ENCODE measurements at regions not wholly inside any gene's neighbourhood (a gene's known extent, or its start where the extent isn't known, plus 50 kb on each side); places are given as distances from the start of the nearest gene placed in this dataset.

DNA sequence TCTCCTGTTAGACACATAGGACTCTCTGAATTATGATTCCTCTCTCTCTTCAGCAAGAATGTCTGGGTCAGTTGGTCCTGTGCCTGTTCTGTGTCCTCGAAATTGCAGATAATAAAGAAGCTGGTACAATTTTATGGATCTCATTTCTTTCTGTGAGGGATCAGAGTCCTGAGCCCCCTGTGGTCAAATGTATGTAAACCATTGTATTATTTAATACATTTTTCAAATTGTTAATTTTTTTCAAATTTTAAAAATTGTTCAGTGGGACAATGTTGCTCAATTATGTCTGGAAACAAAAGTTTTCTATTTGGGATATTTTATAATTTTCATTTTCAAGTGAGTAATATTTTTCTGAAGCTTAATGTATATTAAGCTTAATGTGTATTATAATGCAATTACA, 513.5 kb downstream of the CCER1 start:
- H3K9me3 ChIP-seq (ENCODE audit: control insufficient read depth, insufficient read depth, low read depth, low read length): no peaks in the 10 kb centered on the region
- no peaks in the 10 kb centered on the region for H3K79me2 ChIP-seq (ENCODE audit: control insufficient read depth, insufficient read depth, low read length)
- no peak overlapping the region for H2AFZ ChIP-seq (ENCODE audit: low read length)
- no peak for DNase-seq (ENCODE audit: low read depth in 2 of 2)
- no peak overlapping the region for H3K27ac ChIP-seq (ENCODE audit: insufficient read depth, low read length)
- no peak overlapping the region for H3K4me3 ChIP-seq (replicated peaks in 1 of 4; ENCODE audit: control extremely low read depth in 1 of 4, insufficient read depth in 1 of 4, low read depth in 3 of 4, low read length in 4 of 4)
- TF ChIP-seq, protein P1, sequence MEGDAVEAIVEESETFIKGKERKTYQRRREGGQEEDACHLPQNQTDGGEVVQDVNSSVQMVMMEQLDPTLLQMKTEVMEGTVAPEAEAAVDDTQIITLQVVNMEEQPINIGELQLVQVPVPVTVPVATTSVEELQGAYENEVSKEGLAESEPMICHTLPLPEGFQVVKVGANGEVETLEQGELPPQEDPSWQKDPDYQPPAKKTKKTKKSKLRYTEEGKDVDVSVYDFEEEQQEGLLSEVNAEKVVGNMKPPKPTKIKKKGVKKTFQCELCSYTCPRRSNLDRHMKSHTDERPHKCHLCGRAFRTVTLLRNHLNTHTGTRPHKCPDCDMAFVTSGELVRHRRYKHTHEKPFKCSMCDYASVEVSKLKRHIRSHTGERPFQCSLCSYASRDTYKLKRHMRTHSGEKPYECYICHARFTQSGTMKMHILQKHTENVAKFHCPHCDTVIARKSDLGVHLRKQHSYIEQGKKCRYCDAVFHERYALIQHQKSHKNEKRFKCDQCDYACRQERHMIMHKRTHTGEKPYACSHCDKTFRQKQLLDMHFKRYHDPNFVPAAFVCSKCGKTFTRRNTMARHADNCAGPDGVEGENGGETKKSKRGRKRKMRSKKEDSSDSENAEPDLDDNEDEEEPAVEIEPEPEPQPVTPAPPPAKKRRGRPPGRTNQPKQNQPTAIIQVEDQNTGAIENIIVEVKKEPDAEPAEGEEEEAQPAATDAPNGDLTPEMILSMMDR (conservative IDR thresholded peaks at IDR 0.05 in 1 of 2, IDR thresholded peaks at IDR 0.05 in 1 of 2; ENCODE audit: low read depth in 1 of 2, low read length in 2 of 2): no peak
- no peak for TF ChIP-seq EZH2 (IDR thresholded peaks at IDR 0.05; ENCODE audit: low read length, missing control alignments)
- no peaks in the 10 kb centered on the region for H3K36me3 ChIP-seq (ENCODE audit: control insufficient read depth, insufficient read depth, low read length)
- no peak overlapping the region for H3K4me2 ChIP-seq (ENCODE audit: extremely low read depth, insufficient read depth, low read length)
- no peaks in the 10 kb centered on the region for H3K4me1 ChIP-seq (ENCODE audit: control insufficient read depth, extremely low read depth, insufficient read depth, low read length)
- no peaks in the 10 kb centered on the region for H3K27me3 ChIP-seq (ENCODE audit: control insufficient read depth, insufficient read depth, low read length)
- no peaks in the 10 kb centered on the region for H4K20me1 ChIP-seq (ENCODE audit: control insufficient read depth, extremely low read depth, insufficient read depth, low read length)
- no peak overlapping the region for H3K9ac ChIP-seq (ENCODE audit: insufficient read depth, low read length)

- Histone ChIP-seq H3K27ac (ENCODE audit: insufficient read depth, low read length) (no peak overlapping the region), H3K4me3 (replicated peaks in 1 of 4; ENCODE audit: control extremely low read depth in 1 of 4, insufficient read depth in 1 of 4, low read depth in 3 of 4, low read length in 4 of 4) (no peak overlapping the region), H3K79me2 (ENCODE audit: control insufficient read depth, insufficient read depth, low read length) (no peaks in the 10 kb centered on the region), H3K4me1 (ENCODE audit: control insufficient read depth, extremely low read depth, insufficient read depth, low read length) (no peaks in the 10 kb centered on the region), H3K9ac (ENCODE audit: insufficient read depth, low read length) (no peak overlapping the region), H4K20me1 (ENCODE audit: control insufficient read depth, extremely low read depth, insufficient read depth, low read length) (no peaks in the 10 kb centered on the region), H3K36me3 (ENCODE audit: control insufficient read depth, insufficient read depth, low read length) (no peaks in the 10 kb centered on the region), H3K4me2 (ENCODE audit: extremely low read depth, insufficient read depth, low read length) (no peak overlapping the region), H2AFZ (ENCODE audit: low read length) (no peak overlapping the region), H3K9me3 (ENCODE audit: control insufficient read depth, insufficient read depth, low read depth, low read length) (no peaks in the 10 kb centered on the region), H3K27me3 (ENCODE audit: control insufficient read depth, insufficient read depth, low read length) (no peaks in the 10 kb centered on the region)
- TF ChIP-seq EZH2 (IDR thresholded peaks at IDR 0.05; ENCODE audit: low read length, missing control alignments): no peak
- TF ChIP-seq, protein P1 (conservative IDR thresholded peaks at IDR 0.05 in 1 of 2, IDR thresholded peaks at IDR 0.05 in 1 of 2; ENCODE audit: low read depth in 1 of 2, low read length in 2 of 2): no peak
- no peak for DNase-seq (ENCODE audit: low read depth in 2 of 2)
Observed at GRCh38 chr12:90428881-90429280, 526.1 kb downstream of the CCER1 start.

GRCh38 chr12:90428465-90428864, 526.5 kb downstream of the CCER1 start:
- Histone ChIP-seq H3K9me3 (ENCODE audit: control insufficient read depth, insufficient read depth, low read depth, low read length) (no peaks in the 10 kb centered on the region), H3K27me3 (ENCODE audit: control insufficient read depth, insufficient read depth, low read length) (no peaks in the 10 kb centered on the region), H3K9ac (ENCODE audit: insufficient read depth, low read length) (no peak overlapping the region), H4K20me1 (ENCODE audit: control insufficient read depth, extremely low read depth, insufficient read depth, low read length) (no peaks in the 10 kb centered on the region), H3K27ac (ENCODE audit: insufficient read depth, low read length) (no peak overlapping the region), H3K4me3 (replicated peaks in 1 of 4; ENCODE audit: control extremely low read depth in 1 of 4, insufficient read depth in 1 of 4, low read depth in 3 of 4, low read length in 4 of 4) (no peak overlapping the region), H3K36me3 (ENCODE audit: control insufficient read depth, insufficient read depth, low read length) (no peaks in the 10 kb centered on the region), H3K79me2 (ENCODE audit: control insufficient read depth, insufficient read depth, low read length) (no peaks in the 10 kb centered on the region), H2AFZ (ENCODE audit: low read length) (no peak overlapping the region), H3K4me2 (ENCODE audit: extremely low read depth, insufficient read depth, low read length) (no peak overlapping the region), H3K4me1 (ENCODE audit: control insufficient read depth, extremely low read depth, insufficient read depth, low read length) (no peaks in the 10 kb centered on the region)
- peak in 1 of 2 donors; percentile 49 for DNase-seq (ENCODE audit: low read depth in 2 of 2)
- TF ChIP-seq EZH2 (IDR thresholded peaks at IDR 0.05; ENCODE audit: low read length, missing control alignments): no peak
- TF ChIP-seq, protein P1 (conservative IDR thresholded peaks at IDR 0.05 in 1 of 2, IDR thresholded peaks at IDR 0.05 in 1 of 2; ENCODE audit: low read depth in 1 of 2, low read length in 2 of 2): no peak
